Hepatocyte (in vitro differentiated cells): ENCODE measurements at regions not wholly inside any gene's neighbourhood (a gene's known extent, or its start where the extent isn't known, plus 50 kb on each side); places are given as distances from the start of the nearest gene placed in this dataset.

Experiments
- CTCF ChIP-seq: fragments of 200-600 bp; sonication (generic); IDR thresholded peaks from 2 replicates; pipeline ENCODE4 v1.5.1; 2016; ENCODE audit warnings: antibody characterized with exemption, mild to moderate bottlenecking; ENCODE audit not compliant: poor library complexity
- EZH2phosphoT487 ChIP-seq: fragments of 200-600 bp; sonication (generic); IDR thresholded peaks from one replicate; pipeline ENCODE4 v1.6.1; 2018; ENCODE audit warnings: antibody characterized with exemption, mild to moderate bottlenecking, low read depth, moderate library complexity; ENCODE audit not compliant: unreplicated experiment, severe bottlenecking

GRCh38 chr3:193095366-193095765 is 145.7 kb upstream of the PLAAT1 start:
- TF ChIP-seq CTCF (no peak), EZH2phosphoT487 (no peak)
